GM19324 (cell line): ENCODE measurements at regions not wholly inside any gene's neighbourhood (a gene's known extent, or its start where the extent isn't known, plus 50 kb on each side); places are given as distances from the start of the nearest gene placed in this dataset.

Experiments used
- ATAC-seq: cut with Tn5 transposase; IDR thresholded peaks from one replicate; pipeline ENCODE4 v1.9.1; 2021; ENCODE audit warnings: mild to moderate bottlenecking, moderate library complexity; ENCODE audit not compliant: unreplicated experiment, low FRiP score

DNA sequence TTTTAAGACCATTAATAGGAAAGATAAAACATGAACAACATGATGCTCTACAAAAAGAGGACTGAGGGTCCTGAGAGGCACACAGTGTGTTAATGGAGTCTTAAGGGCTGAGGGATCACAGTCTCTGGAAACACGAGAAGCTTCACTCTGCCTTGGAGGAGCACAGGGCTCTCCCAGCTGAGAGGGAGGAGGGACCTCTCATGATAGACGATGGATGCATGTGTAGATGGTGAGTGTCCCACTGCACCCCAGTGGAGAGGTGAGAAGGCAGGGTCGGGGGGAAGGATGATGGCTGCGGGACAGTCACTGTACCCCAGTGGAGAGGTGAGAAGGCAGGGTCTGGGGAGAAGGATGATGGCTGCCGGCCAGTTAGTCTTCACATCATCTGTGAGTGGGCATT lies 613.4 kb downstream of the IRX1 start:
- no peak for ATAC-seq

DNA sequence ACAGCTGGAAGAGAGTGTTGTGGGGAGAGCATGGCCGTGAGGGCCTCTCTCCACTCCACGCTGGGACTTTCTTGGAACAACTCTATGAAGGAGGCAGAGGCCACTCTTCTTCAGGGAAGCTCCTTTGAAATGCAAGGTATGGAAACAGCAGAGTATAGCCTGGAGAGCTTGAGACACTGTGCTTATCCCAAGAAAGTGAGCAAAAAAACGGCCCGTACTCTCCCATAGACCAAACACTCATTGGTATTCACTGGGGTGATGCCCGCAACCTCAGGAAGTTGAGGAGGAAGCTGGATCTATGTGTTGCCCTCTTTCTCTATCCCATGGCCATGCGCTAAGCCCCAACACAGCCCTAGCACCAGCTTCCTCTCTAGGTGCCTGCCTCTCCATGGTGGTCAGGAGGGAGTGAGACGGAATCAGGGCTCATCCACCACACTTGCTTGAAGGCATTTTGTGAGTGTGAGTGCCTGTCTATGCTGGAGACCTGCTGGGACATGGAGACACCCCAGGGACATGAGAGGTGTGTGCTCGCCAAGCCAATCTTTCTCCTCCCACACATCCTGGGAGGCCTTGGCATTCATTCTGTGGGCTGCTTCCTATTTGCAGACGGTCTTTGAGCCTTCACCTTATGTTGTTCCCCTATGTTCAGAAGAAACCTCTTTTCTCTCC lies 616.6 kb downstream of the IRX1 start:
- no peak for ATAC-seq

DNA sequence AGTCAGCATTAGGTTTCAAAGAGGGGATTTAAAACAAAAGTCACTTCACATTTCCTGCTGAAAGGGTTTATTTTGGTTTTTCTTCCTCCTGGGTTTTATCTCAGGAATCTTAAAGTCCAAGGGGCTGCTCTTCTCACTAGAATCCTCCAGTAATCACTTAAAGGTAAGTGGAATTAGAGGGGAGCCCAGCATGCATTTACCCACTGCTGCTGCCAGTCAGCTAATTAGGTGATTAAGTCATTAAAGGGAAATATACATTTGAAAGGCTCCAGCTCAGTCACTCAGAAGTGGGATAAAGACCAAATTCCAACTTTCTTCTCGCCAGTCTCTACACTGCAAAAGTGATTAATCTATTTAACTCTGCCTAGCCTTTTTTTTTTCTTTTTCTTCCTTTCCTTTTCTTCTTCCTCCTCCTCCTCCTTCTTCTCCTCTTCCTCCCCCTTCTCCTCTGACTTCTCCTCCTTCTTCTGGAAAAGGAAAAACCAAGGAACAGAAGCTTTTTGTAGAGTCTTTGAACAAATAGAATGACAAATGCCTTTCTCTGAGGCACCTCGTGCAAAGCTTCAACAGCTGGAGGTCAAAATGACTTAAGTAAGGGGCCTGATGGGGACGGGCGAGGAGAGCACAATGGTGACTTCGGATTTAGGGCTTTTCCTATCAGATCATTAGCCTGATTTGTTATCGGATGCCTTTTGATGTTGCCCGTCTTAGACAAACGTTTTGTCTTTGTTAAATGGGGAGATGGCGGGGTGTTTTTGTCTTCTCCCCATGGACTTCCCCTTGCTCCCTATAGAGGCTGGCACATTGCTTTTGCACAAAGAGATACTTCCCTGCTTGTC lies 617.6 kb downstream of the IRX1 start:
- ATAC-seq, result no peak

DNA sequence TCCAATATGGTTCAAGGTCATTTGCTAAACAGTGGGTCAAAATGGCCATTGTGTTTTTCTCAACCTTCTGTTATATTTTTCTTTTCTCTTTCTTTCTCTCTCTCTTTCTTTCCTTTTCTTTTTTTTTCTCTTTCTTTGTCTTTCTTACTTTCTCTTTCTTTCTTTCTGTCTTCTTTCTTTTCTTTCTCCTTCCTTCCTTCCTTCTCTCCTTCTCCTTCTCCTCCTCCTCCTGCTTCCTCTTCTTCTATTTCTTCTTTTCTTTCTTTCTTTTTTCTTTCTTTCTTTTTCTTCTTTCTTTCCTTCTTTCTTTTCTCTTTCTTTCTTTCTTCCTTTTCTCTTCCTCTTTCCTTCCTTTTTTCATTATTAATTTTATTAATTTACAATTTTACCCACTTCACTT lies 619.5 kb downstream of the IRX1 start:
- no peak for ATAC-seq

DNA sequence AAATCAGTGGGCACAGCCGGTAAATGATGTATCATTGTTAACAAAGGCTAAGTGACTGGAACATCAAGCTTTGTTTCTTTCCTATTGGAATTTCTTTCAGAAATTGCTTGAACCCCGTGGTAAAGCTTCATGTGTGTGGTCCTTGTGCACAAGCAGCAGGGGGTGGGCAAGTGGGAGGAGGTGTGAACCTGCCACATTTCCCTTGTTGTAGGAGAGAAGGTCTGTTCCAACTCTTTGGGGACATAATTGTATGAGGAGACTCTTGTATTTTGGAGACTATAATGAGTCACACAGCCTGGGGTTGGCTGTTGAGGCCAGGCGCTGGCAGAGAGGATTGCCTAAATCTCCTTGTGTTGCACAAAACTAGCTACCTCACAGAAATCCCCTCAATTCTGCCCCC lies 620.5 kb downstream of the IRX1 start:
- ATAC-seq, result no peak

DNA sequence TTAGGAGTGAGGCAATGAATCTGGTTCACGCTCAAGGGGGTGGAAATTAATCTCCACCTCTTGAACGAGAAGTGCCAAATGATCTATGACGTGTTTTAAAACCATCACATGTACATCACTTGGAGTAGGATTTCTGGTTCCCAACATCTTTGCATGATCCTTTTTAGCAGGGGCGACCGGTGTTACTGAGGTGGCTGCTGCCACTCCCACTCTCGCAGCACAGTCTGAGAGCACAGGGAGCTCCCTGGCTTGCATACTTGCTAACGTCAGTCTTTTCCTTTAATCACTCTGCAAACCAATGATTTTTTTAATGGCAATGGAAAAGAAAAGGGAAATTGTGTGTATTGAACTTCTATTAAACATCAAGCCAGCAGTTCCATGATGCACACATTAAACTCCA lies 624.4 kb downstream of the IRX1 start:
- ATAC-seq, result no peak

DNA sequence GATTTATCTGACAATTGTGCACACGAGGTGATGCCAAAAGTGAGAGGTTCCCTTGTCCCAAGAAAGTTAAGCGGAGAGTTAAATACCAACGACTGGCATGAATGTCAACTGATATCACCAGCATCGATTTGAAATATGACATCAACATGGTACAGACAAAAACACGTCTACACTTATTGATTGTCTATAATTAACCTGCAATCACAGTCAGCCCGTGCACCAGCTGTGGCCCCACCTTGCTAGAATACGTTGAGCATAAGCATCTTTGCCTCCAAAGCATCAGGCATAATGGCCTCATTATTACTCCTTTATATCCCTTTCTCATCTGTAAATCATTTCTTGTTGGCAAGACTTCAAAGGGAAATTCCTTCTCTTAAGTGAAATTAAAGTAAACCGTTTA lies 625.4 kb downstream of the IRX1 start:
- ATAC-seq, result no peak

DNA sequence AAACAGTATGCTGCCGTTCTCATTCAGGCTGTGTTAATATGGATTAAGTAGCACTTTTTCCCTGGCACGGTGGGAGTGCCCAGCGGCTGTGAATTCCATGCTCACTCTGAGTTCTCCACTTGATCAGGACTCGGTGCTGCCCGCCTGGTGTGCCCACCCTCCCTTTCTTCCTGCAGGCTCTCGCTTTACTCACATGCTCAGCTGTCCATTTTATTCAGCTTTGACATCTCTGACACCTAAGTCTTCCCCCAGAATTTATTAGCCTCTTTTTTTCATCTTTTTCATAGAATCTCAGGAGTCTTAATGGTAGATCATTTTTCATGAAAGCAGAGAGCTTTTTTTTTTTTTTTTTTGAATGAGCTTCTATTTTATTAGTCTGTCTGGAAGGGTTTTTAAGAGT lies 626.5 kb downstream of the IRX1 start:
- ATAC-seq, result no peak

DNA sequence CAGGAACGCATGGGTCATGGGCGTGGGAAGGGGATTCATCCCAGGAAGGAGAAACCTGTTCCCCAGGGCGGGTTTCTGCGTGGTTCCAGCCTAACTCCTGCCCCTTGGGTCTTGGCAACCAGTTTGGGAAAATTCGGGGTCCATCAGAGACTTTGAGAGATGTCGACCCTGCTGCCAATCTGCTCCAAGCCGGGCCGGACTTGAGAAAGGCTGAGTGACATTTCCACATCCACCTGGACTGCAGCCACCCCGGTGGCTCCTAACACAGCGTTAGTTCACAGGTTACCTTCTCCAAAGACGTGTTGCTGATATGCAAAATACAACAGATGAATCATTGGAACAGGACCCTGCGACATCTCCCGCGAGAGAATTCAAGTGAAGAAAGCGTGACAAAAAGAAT lies 627.2 kb downstream of the IRX1 start:
- no peak for ATAC-seq

DNA sequence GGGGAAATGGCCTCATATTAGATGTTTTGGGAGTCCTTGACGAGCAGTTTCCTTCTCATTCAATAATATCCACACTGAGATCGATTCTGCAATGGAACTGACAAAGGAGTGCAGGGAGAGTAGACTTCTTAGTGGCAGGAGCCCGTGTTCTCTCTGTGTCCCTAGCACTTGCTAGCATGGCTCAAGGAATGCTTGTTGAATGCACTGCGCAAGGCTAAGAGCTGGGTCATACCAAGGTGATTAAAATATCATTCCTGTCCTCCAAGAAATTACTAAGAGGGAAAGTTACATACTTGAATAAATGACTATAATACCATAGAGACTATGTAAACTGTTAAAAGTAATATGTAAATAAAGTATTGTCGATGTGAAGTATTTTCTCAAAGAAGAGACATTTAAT lies 630.1 kb downstream of the IRX1 start:
- no peak for ATAC-seq

DNA sequence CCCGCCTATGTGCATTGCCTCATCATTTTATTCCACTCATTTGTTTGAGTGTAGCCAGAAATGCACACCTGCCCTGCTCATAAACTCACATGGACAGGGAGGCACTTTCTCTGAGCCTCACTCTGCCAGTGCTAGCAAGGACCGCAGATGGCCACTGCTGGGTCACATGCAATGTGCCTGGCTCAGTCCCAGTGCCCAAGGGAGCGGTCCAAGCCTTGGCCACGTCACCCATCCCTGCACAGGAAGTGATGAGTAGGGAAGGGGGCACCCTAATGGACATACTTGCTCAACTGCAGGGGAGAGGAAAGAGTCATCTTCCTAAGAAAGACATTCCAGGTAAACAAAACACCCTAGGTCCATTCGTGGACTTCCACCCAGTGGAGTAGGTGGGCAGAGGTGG lies 630.9 kb downstream of the IRX1 start:
- ATAC-seq, result no peak

DNA sequence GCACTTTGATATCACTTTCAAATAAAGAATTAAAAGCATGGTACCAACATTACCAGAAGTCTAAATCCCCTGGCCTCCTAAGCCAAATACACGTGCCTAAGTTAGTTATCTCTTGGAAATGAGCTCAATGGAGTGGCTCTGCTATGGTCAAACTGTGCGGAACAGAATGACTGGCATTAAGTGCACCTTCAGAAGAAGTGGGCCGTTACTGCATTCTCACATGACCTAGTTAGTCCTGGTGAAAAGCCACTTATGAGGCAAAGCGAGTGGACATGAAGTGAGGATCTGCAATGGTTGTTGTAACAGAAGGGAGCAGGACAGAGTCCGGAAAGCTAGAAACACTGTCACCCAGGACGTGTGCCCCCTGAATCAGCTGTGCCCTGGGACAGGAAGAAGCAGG lies 633.1 kb downstream of the IRX1 start:
- no peak for ATAC-seq

DNA sequence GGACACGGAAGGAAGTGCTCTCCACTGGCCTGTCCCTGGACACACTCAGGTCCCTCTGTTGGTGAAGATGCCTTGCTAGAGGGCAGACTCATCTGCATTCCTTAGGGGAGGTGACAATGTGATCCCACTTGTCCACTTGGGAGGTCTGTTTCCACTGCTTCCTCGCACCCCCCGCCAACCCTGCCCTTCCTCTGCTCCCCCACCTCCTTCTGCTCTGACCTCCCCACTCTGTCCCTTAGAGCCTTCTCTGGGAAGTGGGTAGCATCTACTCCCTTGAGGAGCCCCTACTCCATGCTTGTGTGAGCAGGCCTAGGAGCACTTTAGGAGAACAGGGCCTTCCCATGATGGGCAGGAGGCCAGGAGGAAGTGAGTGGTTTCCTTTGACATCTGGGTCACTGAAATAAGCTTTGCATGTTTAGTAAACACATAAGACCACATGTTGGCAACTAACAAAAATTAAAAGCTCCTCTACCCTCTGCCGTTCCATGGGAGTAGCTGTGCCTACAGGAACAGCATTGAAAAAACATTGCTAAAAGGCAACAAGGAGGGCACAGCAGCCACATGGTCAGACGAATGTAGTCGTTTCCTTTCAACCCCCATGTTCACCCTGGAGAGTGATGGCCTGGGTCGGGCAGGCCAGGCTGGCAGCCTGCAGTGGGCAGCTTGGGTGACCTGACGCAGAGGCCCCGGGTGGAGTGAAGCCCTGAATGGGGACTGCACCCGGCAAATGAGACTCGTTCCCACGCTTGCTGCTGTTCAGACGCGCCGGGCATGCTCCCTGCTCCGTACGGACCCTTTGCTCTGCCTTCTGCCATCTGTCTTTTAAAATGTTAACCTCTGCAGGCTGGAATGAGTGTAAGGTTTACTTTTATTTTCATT lies 634.0 kb downstream of the IRX1 start:
- ATAC-seq, result no peak

DNA sequence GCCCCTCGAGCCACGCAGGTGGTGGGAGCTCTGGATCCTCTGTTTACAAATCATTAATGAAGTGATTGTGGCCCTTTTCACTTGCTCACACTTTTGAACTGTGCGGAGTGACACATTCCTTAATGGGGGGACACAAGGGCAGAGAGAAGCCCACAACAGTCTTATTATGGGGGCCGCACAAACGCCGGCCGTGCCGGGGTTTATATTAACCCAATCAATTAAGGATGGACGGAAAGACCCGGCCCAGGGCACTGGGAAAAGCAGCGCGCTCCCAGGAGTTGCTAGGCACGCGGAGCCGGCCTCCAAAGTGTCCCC lies 634.8 kb downstream of the IRX1 start:
- no peak for ATAC-seq

DNA sequence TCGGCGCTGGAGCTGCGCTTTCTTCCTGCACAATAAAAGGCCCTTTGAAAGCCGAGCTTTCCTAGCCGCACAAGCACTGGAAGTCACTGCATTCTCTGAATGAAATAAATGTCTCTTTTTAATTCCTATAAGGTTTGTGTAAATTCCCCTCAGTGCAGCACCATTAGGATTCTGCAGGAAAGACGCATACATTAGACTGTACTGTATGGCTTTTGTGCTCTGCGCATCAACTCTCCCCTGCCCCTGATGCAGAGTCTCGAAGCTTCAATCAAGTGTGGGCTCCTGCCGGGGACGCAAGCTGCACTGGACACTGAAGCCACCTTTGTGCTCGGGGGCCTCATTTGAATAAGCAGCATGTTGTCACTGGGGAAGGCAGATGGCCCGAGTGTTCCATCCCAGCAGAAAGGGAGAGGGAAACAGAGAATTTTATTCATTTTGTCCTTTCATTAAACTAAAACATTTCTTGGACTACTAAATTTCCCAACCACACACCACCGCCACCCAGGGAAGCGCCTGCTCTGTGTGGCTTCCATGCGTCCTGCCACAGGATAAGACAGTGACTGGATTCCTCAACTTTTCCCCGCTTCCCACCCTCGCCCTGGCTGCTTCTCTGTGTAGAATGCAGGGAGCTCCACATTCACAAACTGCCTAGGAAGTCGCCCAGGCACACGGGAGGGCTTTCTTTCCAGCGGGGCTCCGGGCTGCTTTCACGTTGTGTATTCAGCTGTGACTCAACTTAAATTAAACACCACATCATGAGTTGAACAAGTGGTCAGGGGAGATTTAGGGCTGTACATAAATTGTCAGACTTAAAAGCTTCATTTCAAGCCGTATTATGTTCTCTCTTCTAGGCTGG lies 635.4 kb downstream of the IRX1 start:
- no peak for ATAC-seq

DNA sequence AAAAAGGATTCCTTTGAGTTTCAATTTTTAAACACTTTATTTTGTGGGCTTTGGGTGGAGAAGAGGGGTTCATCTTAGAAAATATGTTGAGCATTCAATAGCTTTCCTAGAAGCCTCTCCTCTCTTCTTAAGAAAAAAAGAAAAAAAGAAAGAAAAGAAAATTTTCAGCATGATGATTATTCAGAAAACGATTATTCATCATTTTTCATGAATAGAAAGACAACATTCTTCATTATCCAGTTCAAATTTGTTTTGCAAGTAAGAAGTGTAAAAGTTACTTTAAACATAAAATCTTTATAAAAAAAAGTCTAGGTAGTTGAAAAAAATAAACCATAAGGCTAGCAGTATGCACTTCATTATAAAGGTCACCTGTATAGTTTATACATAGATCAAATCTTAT lies 636.5 kb downstream of the IRX1 start:
- no peak for ATAC-seq

DNA sequence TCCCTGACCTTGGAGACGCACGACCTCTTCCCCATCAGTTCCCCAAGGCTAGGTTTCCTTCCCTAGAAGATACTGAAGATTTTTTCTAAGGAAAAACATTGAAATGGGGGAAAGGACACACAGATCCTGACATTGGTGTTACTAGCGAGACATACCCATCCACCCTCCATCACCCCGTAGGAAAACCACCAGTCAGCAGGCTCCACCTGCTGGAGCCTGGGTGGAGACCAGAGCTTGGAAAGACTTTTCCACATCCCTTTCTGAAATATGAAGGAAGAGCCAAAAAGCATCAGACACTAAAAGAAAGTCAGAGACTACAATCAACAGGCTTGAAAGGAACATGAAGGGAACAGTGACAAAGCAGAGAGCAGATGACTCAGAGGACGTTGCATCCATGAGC lies 638.0 kb downstream of the IRX1 start:
- ATAC-seq, result no peak

DNA sequence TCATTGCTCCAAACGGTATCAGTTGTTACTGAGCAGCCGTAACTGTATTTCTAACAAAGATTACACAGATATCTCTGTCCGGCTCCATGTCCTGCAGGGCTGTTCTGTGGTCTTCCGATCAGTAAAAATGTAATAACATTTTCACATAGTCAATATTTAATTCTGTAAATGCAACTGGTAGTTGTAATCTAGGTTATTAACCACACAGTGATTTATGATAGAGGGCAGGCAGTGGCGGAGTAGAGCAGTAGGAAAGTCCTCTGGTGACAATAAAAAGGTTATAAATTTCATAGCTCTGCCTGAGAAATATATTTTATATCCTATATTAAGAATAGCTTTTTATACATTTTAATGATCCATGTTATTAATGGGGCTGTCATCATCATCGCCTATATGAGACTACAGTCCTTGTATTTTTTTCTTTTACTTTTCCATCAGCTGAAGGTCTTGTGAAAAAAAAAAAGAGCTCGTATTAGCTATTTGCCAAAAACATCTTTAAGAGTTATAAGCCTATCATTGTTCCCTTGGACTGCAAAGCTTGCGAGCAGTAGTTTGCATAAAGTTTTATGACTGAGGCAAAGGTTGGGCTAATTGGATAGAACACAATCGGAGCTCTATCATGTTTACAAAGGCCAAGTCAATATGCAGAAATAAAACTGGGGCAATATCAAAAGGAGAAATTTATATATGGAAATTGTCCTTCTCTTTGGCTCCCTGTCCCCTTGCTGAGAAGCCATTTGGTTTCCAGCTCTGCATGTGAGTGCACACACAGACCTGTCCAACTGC lies 648.0 kb downstream of the IRX1 start:
- no peak for ATAC-seq

DNA sequence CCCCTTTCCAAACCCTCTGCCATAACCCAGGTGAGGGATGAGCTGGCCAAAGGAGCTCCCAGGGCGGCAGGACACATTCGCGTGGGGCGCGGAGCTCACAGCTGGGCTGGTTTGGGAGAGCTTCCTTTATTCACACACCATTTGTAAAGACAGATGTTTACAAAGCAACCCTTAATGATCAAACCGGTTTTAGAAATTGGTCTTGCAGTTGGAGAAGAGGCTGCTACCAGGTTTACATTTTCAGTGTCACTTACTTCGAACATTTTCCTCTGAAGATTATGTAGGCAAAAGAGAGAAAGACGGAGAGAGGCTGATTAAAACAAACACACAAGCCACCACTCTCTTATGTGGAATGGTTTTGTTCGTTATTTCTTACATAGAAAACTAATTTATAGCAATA lies 648.7 kb downstream of the IRX1 start:
- ATAC-seq, result no peak

DNA sequence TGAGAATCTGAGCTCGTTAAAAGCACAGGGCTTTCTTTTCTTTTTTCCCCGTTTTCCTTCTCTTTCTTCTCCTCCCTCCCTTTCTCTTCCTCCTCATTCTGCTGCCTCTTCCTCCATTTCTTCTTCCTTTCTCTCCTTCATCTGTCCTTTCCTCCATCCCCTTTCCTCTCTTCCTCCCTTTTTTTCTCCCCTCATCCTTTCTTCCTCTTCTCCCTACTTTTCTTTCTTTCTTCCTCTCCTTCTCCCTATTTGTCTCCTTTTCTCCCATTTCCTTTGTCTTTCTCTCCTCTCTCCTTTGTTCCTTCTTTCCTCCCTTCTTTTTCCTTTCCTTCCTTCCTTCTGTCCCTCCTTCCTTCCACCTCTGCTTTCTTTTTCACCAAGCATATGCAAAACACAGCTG lies 649.4 kb downstream of the IRX1 start:
- no peak for ATAC-seq
